D721Med (cell line): ENCODE measurements at regions not wholly inside any gene's neighbourhood (a gene's known extent, or its start where the extent isn't known, plus 50 kb on each side); places are given as distances from the start of the nearest gene placed in this dataset.

ENCODE experiments used
- DNase-seq: peaks from one replicate; pipeline ENCODE4 v3.0.0; 2011; ENCODE audit warnings: low spot score; ENCODE audit not compliant: insufficient read length
- FAIRE-seq: peaks from 2 replicates; lab custom pipeline; 2011; peaks lifted over from hg19 to GRCh38; lab: Jason Lieb, UNC
- TF ChIP-seq, protein P1 (sequence below): IDR thresholded peaks from 2 replicates; pipeline ENCODE4 v1.5.1; 2012; ENCODE audit warnings: mild to moderate bottlenecking, control low read depth; ENCODE audit not compliant: insufficient read depth; ENCODE audit errors: missing control alignments

DNA sequence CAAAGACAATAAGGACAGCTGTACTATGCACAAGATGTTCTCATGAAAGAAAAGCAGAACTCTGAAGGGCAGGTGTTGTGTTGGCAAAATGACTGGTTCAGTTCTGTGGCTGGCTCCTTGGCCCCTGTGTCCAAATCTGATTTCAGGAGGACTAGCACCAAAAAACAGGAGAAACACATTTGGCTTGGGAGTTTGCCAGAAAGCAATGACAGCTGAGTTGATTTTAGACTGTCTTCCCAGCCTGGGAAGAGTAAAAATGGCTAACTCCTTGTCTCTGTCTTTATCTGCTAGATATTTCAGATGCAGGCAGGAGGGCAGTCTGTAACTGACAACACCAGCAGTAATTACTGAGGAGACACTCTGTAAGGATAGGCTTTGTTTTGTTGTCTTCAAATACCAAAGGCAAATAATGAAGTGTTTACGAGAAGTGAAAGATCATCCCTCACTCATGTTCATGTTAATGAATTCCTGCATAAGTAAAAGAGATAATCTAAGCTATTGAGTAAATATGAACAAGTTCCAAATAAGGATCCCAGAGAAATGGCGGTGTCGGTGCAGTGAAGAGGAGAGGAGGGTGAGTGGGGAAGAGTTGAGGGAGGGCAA, 989.0 kb downstream of the CDH11 start:
- TF ChIP-seq, protein P1, sequence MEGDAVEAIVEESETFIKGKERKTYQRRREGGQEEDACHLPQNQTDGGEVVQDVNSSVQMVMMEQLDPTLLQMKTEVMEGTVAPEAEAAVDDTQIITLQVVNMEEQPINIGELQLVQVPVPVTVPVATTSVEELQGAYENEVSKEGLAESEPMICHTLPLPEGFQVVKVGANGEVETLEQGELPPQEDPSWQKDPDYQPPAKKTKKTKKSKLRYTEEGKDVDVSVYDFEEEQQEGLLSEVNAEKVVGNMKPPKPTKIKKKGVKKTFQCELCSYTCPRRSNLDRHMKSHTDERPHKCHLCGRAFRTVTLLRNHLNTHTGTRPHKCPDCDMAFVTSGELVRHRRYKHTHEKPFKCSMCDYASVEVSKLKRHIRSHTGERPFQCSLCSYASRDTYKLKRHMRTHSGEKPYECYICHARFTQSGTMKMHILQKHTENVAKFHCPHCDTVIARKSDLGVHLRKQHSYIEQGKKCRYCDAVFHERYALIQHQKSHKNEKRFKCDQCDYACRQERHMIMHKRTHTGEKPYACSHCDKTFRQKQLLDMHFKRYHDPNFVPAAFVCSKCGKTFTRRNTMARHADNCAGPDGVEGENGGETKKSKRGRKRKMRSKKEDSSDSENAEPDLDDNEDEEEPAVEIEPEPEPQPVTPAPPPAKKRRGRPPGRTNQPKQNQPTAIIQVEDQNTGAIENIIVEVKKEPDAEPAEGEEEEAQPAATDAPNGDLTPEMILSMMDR: no peak
- FAIRE-seq: no peak
- no peak for DNase-seq

DNA sequence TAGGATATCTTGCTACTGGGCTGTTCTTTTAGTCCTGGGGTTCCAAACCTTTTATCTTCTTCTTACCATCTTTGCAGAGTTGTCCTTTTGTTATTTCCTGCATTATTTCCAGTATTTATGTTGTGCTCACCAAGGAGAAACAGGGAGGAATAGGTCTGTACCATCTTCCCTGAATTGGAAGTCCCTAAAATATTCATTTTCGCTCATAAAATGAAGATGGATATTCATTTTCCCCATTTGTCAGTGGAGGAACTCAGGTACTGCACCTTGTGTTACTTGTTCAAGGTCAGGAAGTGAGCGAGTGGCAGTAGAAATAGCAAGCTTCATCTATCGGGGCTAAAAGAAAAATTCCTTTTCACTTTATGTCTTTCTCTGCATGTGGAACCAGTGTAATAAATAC, 989.7 kb downstream of the CDH11 start:
- no peak for FAIRE-seq
- TF ChIP-seq, protein P1: no peak
- no peak for DNase-seq

DNA sequence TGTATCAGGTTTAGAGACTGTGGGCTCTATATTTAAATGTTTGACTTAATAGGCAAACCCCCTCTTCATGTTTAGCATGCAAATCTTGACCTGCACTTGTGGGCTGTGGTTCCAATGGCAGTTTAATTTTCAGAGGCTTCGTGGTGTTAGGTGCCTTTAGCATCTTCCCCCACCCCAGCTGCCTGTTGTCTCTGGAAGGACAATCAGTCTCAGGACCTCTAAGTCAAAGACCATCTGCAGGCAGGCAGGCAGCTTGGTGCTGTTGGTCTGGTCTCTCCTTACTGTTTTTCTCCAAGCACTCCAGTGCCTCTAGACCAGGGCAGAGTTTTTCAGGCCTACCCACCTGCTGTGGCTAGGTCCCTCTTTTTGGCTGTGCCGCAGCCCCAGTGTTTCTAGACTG, 990.4 kb downstream of the CDH11 start:
- TF ChIP-seq, protein P1: no peak
- FAIRE-seq: no peak
- DNase-seq: no peak

DNA sequence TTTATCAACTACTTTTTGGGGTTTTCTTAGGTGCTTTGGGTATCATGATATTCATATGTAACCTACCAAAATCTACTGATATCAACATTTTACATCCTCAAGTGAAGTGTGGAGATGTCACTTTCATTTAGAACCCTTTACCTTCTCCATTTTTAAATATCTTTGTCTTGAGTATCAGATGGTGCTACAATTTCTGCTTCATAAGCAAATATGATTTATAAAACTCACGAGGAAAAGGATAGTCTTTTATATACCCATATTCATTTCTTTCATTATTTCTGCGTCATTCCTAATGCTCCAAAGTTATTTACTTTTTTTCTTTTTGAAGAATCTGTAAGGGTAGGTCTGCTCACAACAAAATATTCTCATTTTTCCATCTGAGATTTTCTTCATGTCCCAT, 991.7 kb downstream of the CDH11 start:
- TF ChIP-seq, protein P1: no peak
- no peak for DNase-seq
- no peak for FAIRE-seq

DNA sequence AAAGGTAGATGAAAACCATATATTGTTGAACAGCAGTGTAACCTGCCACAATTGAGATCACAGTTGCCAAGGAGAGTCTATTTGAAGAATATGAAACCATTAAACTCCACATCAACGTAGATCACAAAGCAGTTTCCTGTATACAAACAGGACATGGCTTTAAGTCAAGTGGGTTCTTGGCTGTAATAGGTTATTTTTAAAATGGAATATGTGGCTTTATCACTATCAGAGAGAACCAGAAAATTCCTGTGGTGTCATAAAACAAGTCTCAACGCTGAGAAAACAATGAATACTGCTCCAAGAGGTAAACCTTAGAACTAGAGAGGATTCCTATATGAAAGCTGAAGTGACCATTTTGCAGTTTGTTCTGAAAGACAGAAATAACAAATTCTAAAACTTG, 999.7 kb downstream of the CDH11 start:
- no peak for FAIRE-seq
- no peak for DNase-seq
- TF ChIP-seq, protein P1: no peak

DNA sequence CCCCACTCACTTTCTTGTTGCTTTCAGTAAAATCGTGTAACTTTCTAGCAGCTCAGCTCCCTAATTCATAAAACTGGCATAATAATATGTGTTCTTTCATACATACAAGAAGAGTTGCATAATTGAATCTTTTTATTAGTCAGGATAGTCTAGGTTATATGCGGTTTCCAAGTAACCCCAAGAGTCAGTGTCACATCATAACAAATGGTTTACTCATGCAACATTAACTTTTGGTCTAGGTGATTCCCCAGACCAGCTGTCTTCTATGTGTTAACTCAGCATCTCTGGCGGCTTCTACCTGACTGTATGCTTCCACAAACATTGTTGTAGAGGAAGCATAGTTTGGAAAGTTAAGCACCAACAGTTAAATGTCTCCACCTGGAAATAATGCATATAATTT, 1000.4 kb downstream of the CDH11 start:
- FAIRE-seq (no peak), DNase-seq (no peak)
- TF ChIP-seq, protein P1: no peak

DNA sequence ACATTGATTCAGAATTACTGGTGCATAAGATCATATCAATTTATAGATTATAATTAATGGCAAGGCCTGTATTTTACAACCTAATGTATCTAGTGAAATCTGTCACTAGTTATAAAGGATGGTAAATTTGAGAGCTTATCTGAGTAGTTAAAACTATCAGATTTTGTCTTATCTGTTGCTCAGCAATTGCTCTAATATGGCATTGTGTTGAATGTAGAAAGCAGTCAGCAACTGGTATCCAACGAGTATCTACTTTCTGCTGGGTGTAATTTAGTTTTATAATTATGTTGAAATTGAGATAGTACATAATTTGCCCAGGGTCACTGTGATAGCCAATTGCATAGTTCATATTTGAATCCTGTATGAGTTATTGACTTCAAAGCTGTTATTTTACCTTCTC, 1005.7 kb downstream of the CDH11 start:
- FAIRE-seq (no peak), DNase-seq (no peak)
- TF ChIP-seq, protein P1: no peak
